HepG2 (cell line): ENCODE measurements at regions not wholly inside any gene's neighbourhood (a gene's known extent, or its start where the extent isn't known, plus 50 kb on each side); places are given as distances from the start of the nearest gene placed in this dataset.

Experiments used
- ATAC-seq: fragments of 200-7000 bp; cut with Tn5 transposase; 3 replicates; pipeline ENCODE4 v1.9.1; 2020; ENCODE audit warnings: mild to moderate bottlenecking, moderate library complexity
- BruUV-seq: library from RNA; stranded (reverse); fragments of 400-500 nt; replicated peaks from 2 replicates; lab custom pipeline; 2021; lab: Mats Ljungman, UMichigan
- CTCF ChIA-PET: fragments of 300-600 bp; formaldehyde crosslinking; extraction: SDS; loops from one replicate; lab custom pipeline; 2021; ENCODE audit warnings: low total read pairs, inconsistent platforms, low intra/inter-chr PET ratio; lab: Yijun Ruan, JAX
- POLR2A ChIA-PET: fragments of 350-600 bp; sonication (Branson Sonifier 250); formaldehyde crosslinking; loops from one replicate; lab custom pipeline; 2020; ENCODE audit warnings: antibody characterized with exemption, inconsistent platforms; lab: Yijun Ruan, JAX
- DNase-seq: peaks from one replicate; pipeline ENCODE4 v3.0.0-alpha.2; 2015; ENCODE audit warnings: low spot score
- FAIRE-seq: peaks from 3 replicates; lab custom pipeline; 2011; peaks lifted over from hg19 to GRCh38; lab: Jason Lieb, UNC
- H2AFZ ChIP-seq: one replicate; pipeline ENCODE4 v1.6.1; 2011; ENCODE audit warnings: low read length, inconsistent platforms
- H3K27ac ChIP-seq: fragments of 300-600 bp; 3 replicates; pipeline ENCODE4 v1.8.0; 2011; ENCODE audit warnings: mixed run types, mild to moderate bottlenecking, mixed read lengths, low read length, inconsistent platforms; ENCODE audit not compliant: insufficient read depth; ENCODE audit errors: extremely low read length
- H3K27me3 ChIP-seq, 2 experiments: fragments of 200-600 bp in 1 of 2; 2 replicates in 1 of 2; 3 replicates in 1 of 2; pipeline versions ENCODE4 v1.6.0 to v1.8.0; 2011; ENCODE audit warnings: low read length in 2 of 2, mild to moderate bottlenecking in 2 of 2, moderate library complexity in 2 of 2, inconsistent platforms in 1 of 2; ENCODE audit not compliant: insufficient read depth in 2 of 2, control insufficient read depth in 1 of 2
- H3K36me3 ChIP-seq, 2 experiments: fragments of 200-600 bp in 1 of 2; replicated peaks in 1 of 2; 2 replicates in 1 of 2; 3 replicates in 1 of 2; pipeline versions ENCODE4 v1.5.1 to v1.8.0; 2011; ENCODE audit warnings: low read length in 2 of 2, inconsistent platforms in 1 of 2; ENCODE audit not compliant: insufficient read depth in 2 of 2, control insufficient read depth in 1 of 2
- H3K4me1 ChIP-seq: 2 replicates; pipeline ENCODE4 v1.5.1; 2012; ENCODE audit warnings: low read length, inconsistent platforms; ENCODE audit not compliant: insufficient read depth
- H3K4me2 ChIP-seq: 2 replicates; pipeline ENCODE4 v1.6.0; 2011; ENCODE audit warnings: low read depth, low read length, inconsistent platforms
- H3K4me3 ChIP-seq, 3 experiments: fragments of 200-600 bp in 1 of 3; sonication (generic), shearing (Covaris generic) in 1 of 3; replicated peaks in 1 of 3; 2 replicates each; pipeline ENCODE4 v1.5.1; 2011 to 2016; ENCODE audit warnings: low read length in 3 of 3, inconsistent platforms in 2 of 3, low read depth in 2 of 3, mild to moderate bottlenecking in 2 of 3, control low read depth in 1 of 3, mixed read lengths in 1 of 3; ENCODE audit not compliant: insufficient read depth in 1 of 3
- H3K79me2 ChIP-seq: one replicate; pipeline ENCODE4 v1.6.1; 2011; ENCODE audit warnings: low read length, inconsistent platforms; ENCODE audit not compliant: insufficient read depth
- H3K9ac ChIP-seq: 2 replicates; pipeline ENCODE4 v1.6.0; 2011; ENCODE audit warnings: mild to moderate bottlenecking, low read depth, low read length, inconsistent platforms; ENCODE audit not compliant: insufficient read depth
- H3K9me3 ChIP-seq: 2 replicates; pipeline ENCODE4 v1.5.1; 2012; ENCODE audit warnings: mild to moderate bottlenecking, low read length
- H4K20me1 ChIP-seq: 2 replicates; pipeline ENCODE4 v1.6.0; 2011; ENCODE audit warnings: inconsistent platforms, mild to moderate bottlenecking, low read length, moderate library complexity; ENCODE audit not compliant: insufficient read depth
- EEA1 ChIP-seq: sonication (generic); formaldehyde crosslinking; IDR thresholded peaks from 2 replicates; pipeline ENCODE4 v1.5.1; 2020; ENCODE audit warnings: mild to moderate bottlenecking, missing genetic modification reagents, borderline replicate concordance
- FOXO1 ChIP-seq: sonication (generic); formaldehyde crosslinking; IDR thresholded peaks from 2 replicates; pipeline ENCODE4 v1.4.0; 2020; ENCODE audit warnings: missing genetic modification reagents
- HMGA1 ChIP-seq: sonication (generic); formaldehyde crosslinking; conservative IDR thresholded peaks from 2 replicates; pipeline ENCODE4 v1.4.0; 2020; ENCODE audit warnings: missing genetic modification reagents
- HOXA9 ChIP-seq: sonication (generic); formaldehyde crosslinking; IDR thresholded peaks from 2 replicates; pipeline ENCODE4 v1.8.1; 2022; ENCODE audit warnings: missing genetic modification reagents, mild to moderate bottlenecking, moderate library complexity, borderline replicate concordance
- MED1 ChIP-seq: sonication (generic); formaldehyde crosslinking; IDR thresholded peaks from 2 replicates; pipeline ENCODE4 v1.4.0; 2020; ENCODE audit warnings: missing genetic modification reagents
- PCBP2 ChIP-seq: fragments of 200-400 bp; formaldehyde crosslinking; optimal IDR thresholded peaks from 2 replicates; pipeline ENCODE3; 2018; ENCODE audit warnings: low read length, low read depth; ENCODE audit not compliant: poor library complexity, severe bottlenecking
- SOX5 ChIP-seq: IDR thresholded peaks from 2 replicates; pipeline ENCODE4 v1.6.1; 2016; ENCODE audit warnings: borderline replicate concordance
- XRCC5 ChIP-seq: fragments of 200-400 bp; formaldehyde crosslinking; optimal IDR thresholded peaks from 2 replicates; pipeline ENCODE3; 2017; ENCODE audit warnings: mild to moderate bottlenecking, low read length
- ZNF317 ChIP-seq: sonication (generic); formaldehyde crosslinking; IDR thresholded peaks from 2 replicates; pipeline ENCODE4 v1.5.0; 2020; ENCODE audit warnings: mild to moderate bottlenecking, missing genetic modification reagents
- ZNF451 ChIP-seq: sonication (generic); formaldehyde crosslinking; IDR thresholded peaks from 2 replicates; pipeline ENCODE4 v1.5.0; 2020; ENCODE audit warnings: mild to moderate bottlenecking, missing genetic modification reagents
- ZNF510 ChIP-seq: sonication (generic); formaldehyde crosslinking; IDR thresholded peaks from 2 replicates; pipeline ENCODE4 v1.4.0; 2020; ENCODE audit warnings: low read depth, mild to moderate bottlenecking, missing genetic modification reagents
- ZNF629 ChIP-seq: sonication (generic); formaldehyde crosslinking; conservative IDR thresholded peaks from 2 replicates; pipeline ENCODE4 v1.5.0; 2020; ENCODE audit warnings: missing genetic modification reagents
- ZNF644 ChIP-seq: IDR thresholded peaks from 2 replicates; pipeline ENCODE4 v1.6.1; 2016; ENCODE audit warnings: low read depth
- ZNF776 ChIP-seq: sonication (generic); formaldehyde crosslinking; IDR thresholded peaks from 2 replicates; pipeline ENCODE4 v1.4.0; 2020; ENCODE audit warnings: mild to moderate bottlenecking, missing genetic modification reagents
- ZSCAN30 ChIP-seq: sonication (generic); formaldehyde crosslinking; IDR thresholded peaks from 2 replicates; pipeline ENCODE4 v1.5.0; 2020; ENCODE audit warnings: mild to moderate bottlenecking, missing genetic modification reagents
- WGBS: methylation state at CpG from one replicate; pipeline ENCODE4 v1.1.6; 2017; ENCODE audit warnings: low lambda C conversion rate; 5-methylcytosine and 5-hydroxymethylcytosine counted together
- in situ Hi-C: cut with HindIII; loops from 2 replicates; pipeline ENCODE4 v1.10.0; 2017; ENCODE audit warnings: low pct_unique_long_range_greater_than_20kb; ENCODE audit not compliant: extremely low pct_ligation_motif_present
- intact Hi-C: fragments of 100-400 bp; cut with micrococcal nuclease; formaldehyde crosslinking; loops from one replicate; pipeline ENCODE4 v1.10.0; 2022; ENCODE audit not compliant: unreplicated experiment
- TF ChIP-seq, protein P1 (sequence below): sonication (generic); formaldehyde crosslinking; IDR thresholded peaks from 2 replicates; pipeline ENCODE4 v1.8.0; 2022; ENCODE audit warnings: missing genetic modification reagents, low read depth, mild to moderate bottlenecking, borderline replicate concordance
- TF ChIP-seq, protein P2 (sequence below): sonication (generic); formaldehyde crosslinking; IDR thresholded peaks from 2 replicates; pipeline ENCODE4 v1.5.1; 2020; ENCODE audit warnings: mild to moderate bottlenecking, missing genetic modification reagents, borderline replicate concordance
- TF ChIP-seq, protein P3 (sequence below): IDR thresholded peaks from 2 replicates; pipeline ENCODE4 v1.6.1; 2016; ENCODE audit warnings: mild to moderate bottlenecking, missing biosample characterization, missing genetic modification reagents
- TF ChIP-seq, protein P4 (sequence below): sonication (generic); formaldehyde crosslinking; conservative IDR thresholded peaks from 2 replicates; pipeline ENCODE4 v1.8.1; 2023; ENCODE audit warnings: missing genetic modification reagents
- TF ChIP-seq, protein P5 (sequence below): sonication (generic); formaldehyde crosslinking; IDR thresholded peaks from 2 replicates; pipeline ENCODE4 v1.9.0; 2022; ENCODE audit warnings: low read depth, missing genetic modification reagents

DNA sequence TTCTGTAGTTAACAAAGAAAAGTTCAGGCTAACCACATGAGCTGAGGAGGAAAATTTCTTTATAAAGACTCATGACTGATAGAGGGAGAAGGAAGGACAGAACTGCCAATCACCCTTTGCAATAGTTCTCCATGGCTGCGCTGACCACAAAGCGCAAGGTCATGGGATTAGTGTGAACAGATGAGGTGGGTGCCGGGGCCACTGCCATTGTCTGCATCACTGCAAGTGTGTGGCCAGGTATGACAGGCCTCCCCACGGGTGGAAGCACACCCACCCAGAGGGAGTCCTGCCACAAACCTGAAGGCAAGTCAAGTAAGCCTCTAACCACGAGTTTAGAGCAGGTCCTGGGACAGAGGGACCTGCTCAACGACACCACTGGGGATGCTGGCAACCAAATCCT is 128.1 kb downstream of the TUBA3C start (continued):
- TF ChIP-seq, protein P1, sequence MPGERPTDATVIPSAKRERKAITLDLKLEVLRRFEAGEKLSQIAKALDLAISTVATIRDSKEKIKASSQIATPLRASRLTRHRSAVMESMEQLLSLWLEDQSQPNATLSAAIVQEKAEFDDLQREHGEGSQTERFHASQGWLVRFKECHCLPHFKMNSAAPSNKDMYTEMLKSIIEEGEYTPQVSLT: no peak
- TF ChIP-seq HMGA1 (CRISPR knock-in tag) (no peak), XRCC5 (no peak), HOXA9 (no peak), SOX5 (CRISPR knock-in tag) (no peak), ZNF644 (no peak), ZNF510 (CRISPR knock-in tag) (no peak), ZNF451 (CRISPR knock-in tag) (no peak), PCBP2 (no peak), ZNF629 (CRISPR knock-in tag) (no peak), ZNF317 (CRISPR knock-in tag) (no peak)
- TF ChIP-seq, protein P2, sequence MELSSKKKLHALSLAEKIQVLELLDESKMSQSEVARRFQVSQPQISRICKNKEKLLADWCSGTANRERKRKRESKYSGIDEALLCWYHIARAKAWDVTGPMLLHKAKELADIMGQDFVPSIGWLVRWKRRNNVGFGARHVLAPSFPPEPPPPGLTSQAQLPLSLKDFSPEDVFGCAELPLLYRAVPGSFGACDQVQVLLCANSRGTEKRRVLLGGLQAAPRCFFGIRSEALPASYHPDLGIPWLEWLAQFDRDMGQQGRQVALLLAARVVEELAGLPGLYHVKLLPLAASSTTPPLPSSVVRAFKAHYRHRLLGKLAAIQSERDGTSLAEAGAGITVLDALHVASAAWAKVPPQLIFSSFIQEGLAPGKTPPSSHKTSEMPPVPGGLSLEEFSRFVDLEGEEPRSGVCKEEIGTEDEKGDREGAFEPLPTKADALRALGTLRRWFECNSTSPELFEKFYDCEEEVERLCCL (CRISPR knock-in tag): no peak
- TF ChIP-seq, protein P3, sequence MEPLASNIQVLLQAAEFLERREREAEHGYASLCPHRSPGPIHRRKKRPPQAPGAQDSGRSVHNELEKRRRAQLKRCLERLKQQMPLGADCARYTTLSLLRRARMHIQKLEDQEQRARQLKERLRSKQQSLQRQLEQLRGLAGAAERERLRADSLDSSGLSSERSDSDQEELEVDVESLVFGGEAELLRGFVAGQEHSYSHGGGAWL: no peak
- TF ChIP-seq, all 625 proteins: peak for 0

DNA sequence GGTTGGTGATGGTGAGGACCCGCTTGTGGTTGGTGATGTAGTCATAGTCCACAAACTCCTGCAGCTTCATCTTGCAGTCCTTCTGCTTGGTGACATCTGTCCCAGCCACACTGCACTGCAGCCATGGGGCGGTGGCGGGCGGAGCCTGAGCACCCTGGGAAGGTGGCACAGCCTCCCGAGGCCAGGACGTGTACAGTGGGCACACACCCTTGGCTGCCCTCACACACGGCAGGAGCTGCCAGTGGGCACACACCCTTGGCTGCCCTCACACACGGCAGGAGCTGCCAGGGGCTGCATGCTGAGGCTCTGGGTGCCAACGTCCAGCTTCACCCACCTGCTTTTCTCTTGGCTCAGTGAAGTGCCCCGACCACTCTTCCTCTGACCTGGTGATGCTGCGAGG is 128.7 kb downstream of the TUBA3C start:
- Histone ChIP-seq H3K27me3 (no peaks in the 10 kb centered on the region; a peak in 1 of 5 replicates), H3K4me1 (no peaks in the 10 kb centered on the region), H3K36me3 (no peaks in the 10 kb centered on the region), H4K20me1 (no peaks in the 10 kb centered on the region), H3K9me3 (no peaks in the 10 kb centered on the region; the same call in 1 of the 2 replicates), H3K4me3 (no peak overlapping the region), H3K9ac (no peak overlapping the region), H3K79me2 (no peaks in the 10 kb centered on the region), H2AFZ (no peak overlapping the region), H3K27ac (no peak overlapping the region), H3K4me2 (no peak overlapping the region)
- no CpG with 5 or more reads among the region's 11 CpGs for WGBS
- in situ Hi-C loops: no loop called here
- POLR2A ChIA-PET: no interaction called here
- intact Hi-C loops: no loop called here
- BruUV-seq: no TSS peak
- DNase-seq (no peak), FAIRE-seq (no peak), ATAC-seq (no peak)
- CTCF ChIA-PET: no interaction called here
- no peak for TF ChIP-seq FOXO1 (CRISPR knock-in tag)
- TF ChIP-seq, protein P4, sequence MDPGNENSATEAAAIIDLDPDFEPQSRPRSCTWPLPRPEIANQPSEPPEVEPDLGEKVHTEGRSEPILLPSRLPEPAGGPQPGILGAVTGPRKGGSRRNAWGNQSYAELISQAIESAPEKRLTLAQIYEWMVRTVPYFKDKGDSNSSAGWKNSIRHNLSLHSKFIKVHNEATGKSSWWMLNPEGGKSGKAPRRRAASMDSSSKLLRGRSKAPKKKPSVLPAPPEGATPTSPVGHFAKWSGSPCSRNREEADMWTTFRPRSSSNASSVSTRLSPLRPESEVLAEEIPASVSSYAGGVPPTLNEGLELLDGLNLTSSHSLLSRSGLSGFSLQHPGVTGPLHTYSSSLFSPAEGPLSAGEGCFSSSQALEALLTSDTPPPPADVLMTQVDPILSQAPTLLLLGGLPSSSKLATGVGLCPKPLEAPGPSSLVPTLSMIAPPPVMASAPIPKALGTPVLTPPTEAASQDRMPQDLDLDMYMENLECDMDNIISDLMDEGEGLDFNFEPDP (CRISPR knock-in tag): no peak
- TF ChIP-seq EEA1 (CRISPR knock-in tag): no peak
- TF ChIP-seq, protein P5, sequence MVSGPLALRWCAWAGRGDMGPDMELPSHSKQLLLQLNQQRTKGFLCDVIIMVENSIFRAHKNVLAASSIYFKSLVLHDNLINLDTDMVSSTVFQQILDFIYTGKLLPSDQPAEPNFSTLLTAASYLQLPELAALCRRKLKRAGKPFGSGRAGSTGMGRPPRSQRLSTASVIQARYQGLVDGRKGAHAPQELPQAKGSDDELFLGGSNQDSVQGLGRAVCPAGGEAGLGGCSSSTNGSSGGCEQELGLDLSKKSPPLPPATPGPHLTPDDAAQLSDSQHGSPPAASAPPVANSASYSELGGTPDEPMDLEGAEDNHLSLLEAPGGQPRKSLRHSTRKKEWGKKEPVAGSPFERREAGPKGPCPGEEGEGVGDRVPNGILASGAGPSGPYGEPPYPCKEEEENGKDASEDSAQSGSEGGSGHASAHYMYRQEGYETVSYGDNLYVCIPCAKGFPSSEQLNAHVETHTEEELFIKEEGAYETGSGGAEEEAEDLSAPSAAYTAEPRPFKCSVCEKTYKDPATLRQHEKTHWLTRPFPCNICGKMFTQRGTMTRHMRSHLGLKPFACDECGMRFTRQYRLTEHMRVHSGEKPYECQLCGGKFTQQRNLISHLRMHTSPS (CRISPR knock-in tag): no peak
- TF ChIP-seq MED1 (CRISPR knock-in tag): no peak
- no peak for TF ChIP-seq ZNF776 (CRISPR knock-in tag)
- no peak for TF ChIP-seq ZSCAN30 (CRISPR knock-in tag)
